CD14-positive monocyte (primary cell): ENCODE measurements at regions not wholly inside any gene's neighbourhood (a gene's known extent, or its start where the extent isn't known, plus 50 kb on each side); places are given as distances from the start of the nearest gene placed in this dataset.

Experiments
- DNase-seq, 3 donors: peaks; one replicate each; pipeline ENCODE4 v3.0.0-alpha.2; 2011 to 2022
- H2AFZ ChIP-seq: 2 replicates; pipeline ENCODE4 v1.6.0; 2012; ENCODE audit warnings: mild to moderate bottlenecking, low read depth, low read length, inconsistent platforms; ENCODE audit not compliant: insufficient read depth, poor library complexity, severe bottlenecking
- H3K27ac ChIP-seq, 2 donors: 1 replicate in 1 of 2; 2 replicates in 1 of 2; pipeline ENCODE4 v1.5.1; 2012 to 2013; ENCODE audit warnings: low read length in 2 of 2, control low read depth in 1 of 2, inconsistent platforms in 1 of 2, low read depth in 1 of 2, mild to moderate bottlenecking in 1 of 2
- H3K27me3 ChIP-seq, 2 donors: one replicate each; pipeline versions ENCODE4 v1.6.0 to v1.6.1; 2011 to 2013; ENCODE audit warnings: low read length in 2 of 2; ENCODE audit not compliant: control insufficient read depth in 2 of 2, insufficient read depth in 2 of 2
- H3K36me3 ChIP-seq, 2 donors: replicated peaks in 1 of 2; 1 replicate in 1 of 2; 2 replicates in 1 of 2; pipeline versions ENCODE4 v1.5.1 to v1.6.1; 2012 to 2013; ENCODE audit warnings: low read length in 2 of 2, control low read depth in 1 of 2, inconsistent platforms in 1 of 2, mild to moderate bottlenecking in 1 of 2; ENCODE audit not compliant: insufficient read depth in 2 of 2, control insufficient read depth in 1 of 2
- H3K4me1 ChIP-seq, 2 donors: 1 replicate in 1 of 2; 2 replicates in 1 of 2; pipeline versions ENCODE4 v1.5.1 to v1.6.1; 2012 to 2013; ENCODE audit warnings: low read length in 2 of 2, control low read depth in 1 of 2, inconsistent platforms in 1 of 2, mild to moderate bottlenecking in 1 of 2, moderate library complexity in 1 of 2; ENCODE audit not compliant: insufficient read depth in 2 of 2, control insufficient read depth in 1 of 2
- H3K4me2 ChIP-seq: replicated peaks from 2 replicates; pipeline ENCODE3; 2012; ENCODE audit warnings: low read length, moderate library complexity, mild to moderate bottlenecking; ENCODE audit not compliant: poor library complexity, severe bottlenecking; ENCODE audit errors: extremely low read depth
- H3K4me3 ChIP-seq, 3 experiments: fragments of 200-600 bp in 1 of 3; sonication (generic) in 1 of 3; replicated peaks in 1 of 3; 1 replicate in 2 of 3; 2 replicates in 1 of 3; pipeline ENCODE4 v1.5.1; 2011 to 2013; ENCODE audit warnings: low read length in 3 of 3, mild to moderate bottlenecking in 3 of 3, control low read depth in 2 of 3, low read depth in 2 of 3, inconsistent platforms in 1 of 3, moderate library complexity in 1 of 3
- H3K79me2 ChIP-seq: 2 replicates; pipeline ENCODE4 v1.6.0; 2012; ENCODE audit warnings: mild to moderate bottlenecking, control low read depth, inconsistent platforms, low read length, moderate library complexity; ENCODE audit not compliant: insufficient read depth
- H3K9ac ChIP-seq: 2 replicates; pipeline ENCODE4 v1.6.0; 2017; ENCODE audit warnings: low read length, mild to moderate bottlenecking; ENCODE audit not compliant: insufficient read depth, poor library complexity, severe bottlenecking
- H3K9me3 ChIP-seq, 2 donors: replicated peaks in 1 of 2; 1 replicate in 1 of 2; 2 replicates in 1 of 2; pipeline versions ENCODE4 v1.5.1 to v1.6.1; 2012 to 2013; ENCODE audit warnings: low read length in 2 of 2, control low read depth in 1 of 2; ENCODE audit not compliant: control insufficient read depth in 1 of 2, insufficient read depth in 1 of 2
- H4K20me1 ChIP-seq: 2 replicates; pipeline ENCODE4 v1.6.0; 2012; ENCODE audit warnings: mild to moderate bottlenecking, low read length, control low read depth, moderate library complexity; ENCODE audit not compliant: insufficient read depth
- H3K27ac Mint-ChIP-seq, 7 donors: one replicate each; pipeline ENCODE4 v1.8.0; 2020; ENCODE audit warnings: mild to moderate bottlenecking in 7 of 7, mixed read lengths in 7 of 7, moderate library complexity in 6 of 7, inconsistent platforms in 2 of 7
- H3K27me3 Mint-ChIP-seq, 3 donors: one replicate each; pipeline ENCODE4 v1.8.0; 2021 to 2022; ENCODE audit warnings: low read depth in 3 of 3, mild to moderate bottlenecking in 3 of 3, mixed read lengths in 3 of 3, moderate library complexity in 3 of 3, inconsistent platforms in 1 of 3
- H3K36me3 Mint-ChIP-seq, 2 donors: one replicate each; pipeline ENCODE4 v1.8.0; 2020; ENCODE audit warnings: mixed read lengths in 2 of 2, inconsistent platforms in 1 of 2, mild to moderate bottlenecking in 1 of 2
- H3K4me1 Mint-ChIP-seq: one replicate; pipeline ENCODE4 v1.8.0; 2020; ENCODE audit warnings: mild to moderate bottlenecking, mixed read lengths
- H3K4me3 Mint-ChIP-seq, 2 donors: one replicate each; pipeline ENCODE4 v1.8.0; 2020; ENCODE audit warnings: mild to moderate bottlenecking in 2 of 2, mixed read lengths in 2 of 2, moderate library complexity in 1 of 2
- H3K9me3 Mint-ChIP-seq, 7 donors: one replicate each; pipeline ENCODE4 v1.8.0; 2020 to 2022; ENCODE audit warnings: mixed read lengths in 7 of 7, mild to moderate bottlenecking in 6 of 7, moderate library complexity in 6 of 7, inconsistent platforms in 2 of 7
- CTCF ChIP-seq: fragments of 200-600 bp; IDR thresholded peaks from one replicate; pipeline ENCODE4 v1.8.0; 2022; ENCODE audit warnings: antibody characterized with exemption, mild to moderate bottlenecking
- WGBS: methylation state at CpG from one replicate; pipeline ENCODE4 v1.1.5; 2013; ENCODE audit warnings: missing lambda C conversion rate; ENCODE audit not compliant: insufficient coverage; 5-methylcytosine and 5-hydroxymethylcytosine counted together
- intact Hi-C, 2 donors: fragments of 100-400 bp; cut with micrococcal nuclease; formaldehyde crosslinking; loops; one replicate each; pipeline versions ENCODE4 v1.15.0 to v1.15.1; 2023

- no peaks in the 10 kb centered on the region for H3K36me3 Mint-ChIP-seq
- Histone ChIP-seq H3K4me1 (no peaks in the 10 kb centered on the region), H4K20me1 (no peaks in the 10 kb centered on the region), H3K4me2 (no peak overlapping the region), H3K27ac (no peak overlapping the region), H3K9me3 (no peaks in the 10 kb centered on the region), H3K27me3 (no peaks in the 10 kb centered on the region), H3K9ac (no peak overlapping the region), H3K79me2 (no peaks in the 10 kb centered on the region), H3K4me3 (no peak overlapping the region), H2AFZ (no peak overlapping the region), H3K36me3 (no peaks in the 10 kb centered on the region)
- WGBS, result 86% methylated on average over 1 of the region's 2 CpGs
- peaks cover 0 to 6% (median 2%) of the 10 kb centered on the region in 3 donors for H3K27me3 Mint-ChIP-seq
- no peaks in the 10 kb centered on the region for H3K9me3 Mint-ChIP-seq
- DNase-seq, result no peak
- H3K4me3 Mint-ChIP-seq, result no peak overlapping the region
- intact Hi-C loops, result no loop called here
- no peaks in the 10 kb centered on the region for H3K4me1 Mint-ChIP-seq
- H3K27ac Mint-ChIP-seq, result no peak overlapping the region
- no peak for TF ChIP-seq CTCF
Observed at GRCh38 chr18:60022671-60023276, 123.0 kb downstream of the PMAIP1 start.

- Histone ChIP-seq H4K20me1 (no peaks in the 10 kb centered on the region), H3K27ac (no peak overlapping the region), H3K27me3 (no peaks in the 10 kb centered on the region), H3K4me1 (no peaks in the 10 kb centered on the region), H3K4me3 (no peak overlapping the region), H2AFZ (no peak overlapping the region), H3K9ac (no peak overlapping the region), H3K4me2 (no peak overlapping the region), H3K9me3 (no peaks in the 10 kb centered on the region), H3K79me2 (no peaks in the 10 kb centered on the region), H3K36me3 (no peaks in the 10 kb centered on the region)
- no peak for DNase-seq
- no peak overlapping the region for H3K4me3 Mint-ChIP-seq
- no peak for TF ChIP-seq CTCF
- peaks cover 2 to 5% (median 4%) of the 10 kb centered on the region in 3 donors for H3K27me3 Mint-ChIP-seq
- intact Hi-C loops, result no loop called here
- H3K9me3 Mint-ChIP-seq, result peaks cover 0 to 2% (median 0%) of the 10 kb centered on the region in 7 donors
- H3K27ac Mint-ChIP-seq, result no peak overlapping the region
- H3K4me1 Mint-ChIP-seq, result no peaks in the 10 kb centered on the region
- H3K36me3 Mint-ChIP-seq, result no peaks in the 10 kb centered on the region
Observed at GRCh38 chr18:60021556-60021955, 121.8 kb downstream of the PMAIP1 start.
